SK-N-SH (cell line): ENCODE measurements at regions not wholly inside any gene's neighbourhood (a gene's known extent, or its start where the extent isn't known, plus 50 kb on each side); places are given as distances from the start of the nearest gene placed in this dataset.

Experiments
- CTCF ChIA-PET: fragments of 300-600, 350-600 bp; formaldehyde crosslinking; extraction: SDS; loops from one replicate; lab custom pipeline; 2021; lab: Yijun Ruan, JAX
- POLR2A ChIA-PET: fragments of 350-600 bp; sonication (Branson Sonifier 250); formaldehyde crosslinking; extraction: SDS; loops from one replicate; lab custom pipeline; 2020; ENCODE audit warnings: antibody characterized with exemption, inconsistent platforms; lab: Yijun Ruan, JAX
- DNase-seq: peaks from one replicate; pipeline ENCODE4 v3.0.0; 2012
- H2AFZ ChIP-seq: fragments of 200-600 bp; sonication (generic); 2 replicates; pipeline ENCODE4 v1.8.1; 2016; ENCODE audit warnings: antibody characterized with exemption, mild to moderate bottlenecking, low read depth
- H3F3A ChIP-seq: fragments of 200-600 bp; sonication (generic); replicated peaks from 2 replicates; pipeline ENCODE3; 2016; ENCODE audit warnings: antibody characterized with exemption, mild to moderate bottlenecking; ENCODE audit not compliant: insufficient read depth
- H3K27ac ChIP-seq, 2 experiments: fragments of 200-500 bp in 1 of 2; fragments of 200-600 bp in 1 of 2; sonication (Bioruptor generic) in 1 of 2; sonication (generic), shearing (Covaris generic) in 1 of 2; 2 replicates each; pipeline versions ENCODE4 v1.5.1 to v1.6.1; 2014 to 2016; ENCODE audit warnings: low read depth in 2 of 2, inconsistent platforms in 1 of 2, low read length in 1 of 2, mild to moderate bottlenecking in 1 of 2, mixed read lengths in 1 of 2
- H3K27me3 ChIP-seq: fragments of 200-600 bp; sonication (generic), shearing (Covaris generic); 2 replicates; pipeline ENCODE4 v1.6.1; 2016; ENCODE audit warnings: mixed run types; ENCODE audit not compliant: insufficient read depth
- H3K36me3 ChIP-seq, 2 experiments: fragments of 200-500 bp in 1 of 2; fragments of 200-600 bp in 1 of 2; sonication (Bioruptor generic) in 1 of 2; sonication (generic) in 1 of 2; replicated peaks in 1 of 2; 2 replicates each; pipeline versions ENCODE3 to v1.5.1; 2014 to 2016; ENCODE audit warnings: low read length in 1 of 2, mild to moderate bottlenecking in 1 of 2; ENCODE audit not compliant: insufficient read depth in 2 of 2, control insufficient read depth in 1 of 2
- H3K4me1 ChIP-seq, 2 experiments: fragments of 200-500 bp in 1 of 2; fragments of 200-600 bp in 1 of 2; sonication (Bioruptor generic) in 1 of 2; sonication (generic), shearing (Covaris generic) in 1 of 2; 2 replicates each; pipeline versions ENCODE4 v1.5.1 to v1.6.1; 2014 to 2016; ENCODE audit warnings: low read depth in 1 of 2, low read length in 1 of 2, mixed run types in 1 of 2; ENCODE audit not compliant: insufficient read depth in 2 of 2, control insufficient read depth in 1 of 2
- H3K4me2 ChIP-seq: fragments of 200-600 bp; sonication (generic), shearing (Covaris generic); 2 replicates; pipeline ENCODE4 v1.6.1; 2017; ENCODE audit warnings: mixed run types
- H3K4me3 ChIP-seq, 2 experiments: fragments of 200-500 bp in 1 of 2; fragments of 200-600 bp in 1 of 2; sonication (Bioruptor generic) in 1 of 2; sonication (generic), shearing (Covaris generic) in 1 of 2; 2 replicates each; pipeline versions ENCODE4 v1.5.1 to v1.8.1; 2014 to 2016; ENCODE audit warnings: low read depth in 2 of 2, inconsistent platforms in 1 of 2, low read length in 1 of 2, mild to moderate bottlenecking in 1 of 2, mixed read lengths in 1 of 2, moderate library complexity in 1 of 2
- H3K79me2 ChIP-seq: fragments of 200-600 bp; sonication (generic); 2 replicates; pipeline ENCODE4 v1.8.1; 2017; ENCODE audit warnings: mild to moderate bottlenecking; ENCODE audit not compliant: insufficient read depth
- H3K9ac ChIP-seq: fragments of 200-600 bp; sonication (generic); 2 replicates; pipeline ENCODE4 v1.6.1; 2017; ENCODE audit warnings: mixed run types
- H3K9me2 ChIP-seq: fragments of 200-600 bp; sonication (generic); 2 replicates; pipeline ENCODE4 v1.6.1; 2017; ENCODE audit warnings: mixed run types
- H3K9me3 ChIP-seq: fragments of 200-600 bp; sonication (generic); 2 replicates; pipeline ENCODE4 v1.6.1; 2017; ENCODE audit warnings: mixed run types, mild to moderate bottlenecking, moderate library complexity
- H4K20me1 ChIP-seq: fragments of 200-600 bp; sonication (generic); 2 replicates; pipeline ENCODE4 v1.6.1; 2017; ENCODE audit warnings: mild to moderate bottlenecking, mixed run types; ENCODE audit not compliant: insufficient read depth
- EP300 ChIP-seq, 2 experiments: IDR thresholded peaks; 2 replicates each; pipeline versions ENCODE4 v1.4.0 to v1.6.1; 2012; ENCODE audit warnings: borderline replicate concordance in 1 of 2, low read depth in 1 of 2, low read length in 1 of 2
- EZH2phosphoT487 ChIP-seq: fragments of 200-600 bp; sonication (generic); IDR thresholded peaks from 2 replicates; pipeline ENCODE4 v1.6.1; 2017; ENCODE audit warnings: low read depth, mixed run types, mild to moderate bottlenecking, antibody characterized with exemption, moderate library complexity, borderline replicate concordance
- FOXJ3 ChIP-seq: sonication (generic); formaldehyde crosslinking; IDR thresholded peaks from 2 replicates; pipeline ENCODE4 v1.5.1; 2020; ENCODE audit warnings: mild to moderate bottlenecking, missing genetic modification reagents
- MEF2A ChIP-seq: IDR thresholded peaks from 2 replicates; pipeline ENCODE4 v1.4.0; 2012; ENCODE audit warnings: low read depth, borderline replicate concordance
- NFIC ChIP-seq: IDR thresholded peaks from 2 replicates; pipeline ENCODE4 v1.4.0; 2012; ENCODE audit warnings: borderline replicate concordance
- NRF1 ChIP-seq: IDR thresholded peaks from 2 replicates; pipeline ENCODE4 v1.6.1; 2012; ENCODE audit warnings: low read depth, mild to moderate bottlenecking, low read length
- RCOR1 ChIP-seq: fragments of 150-350 bp; IDR thresholded peaks from 2 replicates; pipeline ENCODE4 v1.6.1; 2017; ENCODE audit warnings: antibody characterized with exemption, low read length
- RFX5 ChIP-seq: IDR thresholded peaks from 2 replicates; pipeline ENCODE4 v1.6.1; 2012; ENCODE audit warnings: mild to moderate bottlenecking, improper control_type of control experiment, low read length
- TCF12 ChIP-seq: IDR thresholded peaks from 2 replicates; pipeline ENCODE4 v1.4.0; 2012
- WGBS: methylation state at CpG from one replicate; pipeline ENCODE4 v1.1.6; 2017; ENCODE audit warnings: low lambda C conversion rate; 5-methylcytosine and 5-hydroxymethylcytosine counted together
- TF ChIP-seq, protein P1 (sequence below): fragments of 150-350 bp; IDR thresholded peaks from 2 replicates; pipeline ENCODE4 v1.6.1; 2016; ENCODE audit warnings: mild to moderate bottlenecking, low read depth, low read length
- TF ChIP-seq, protein P2 (sequence below): IDR thresholded peaks from 2 replicates; pipeline ENCODE4 v1.4.0; 2012; ENCODE audit warnings: low read depth
- TF ChIP-seq, protein P3 (sequence below): IDR thresholded peaks from 2 replicates; pipeline ENCODE4 v1.6.1; 2012; ENCODE audit warnings: mild to moderate bottlenecking, low read depth, low read length, moderate library complexity

DNA sequence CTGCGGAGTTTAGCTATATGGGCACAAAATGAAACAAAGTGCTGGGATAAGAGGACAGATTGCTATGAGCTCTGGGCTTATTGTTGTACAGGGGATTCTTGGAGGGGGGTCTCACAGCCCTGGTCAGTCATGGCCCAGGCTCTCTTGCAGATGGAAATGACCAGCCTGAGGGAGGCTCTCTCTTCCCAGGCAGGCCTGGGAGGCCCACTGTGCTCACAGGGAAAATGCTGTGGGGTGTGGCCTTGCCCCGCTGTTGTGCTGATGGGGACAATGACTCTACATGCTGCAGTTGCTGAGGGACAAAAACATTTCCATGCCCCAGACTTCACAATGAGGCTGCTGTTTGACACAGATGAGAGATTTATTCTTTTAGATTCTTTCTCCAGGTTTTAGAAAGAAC, 202.2 kb downstream of the KLF13 start:
- TF ChIP-seq TCF12, result no peak
- TF ChIP-seq EZH2phosphoT487, result no peak
- TF ChIP-seq NRF1, result no peak
- TF ChIP-seq, protein P1, sequence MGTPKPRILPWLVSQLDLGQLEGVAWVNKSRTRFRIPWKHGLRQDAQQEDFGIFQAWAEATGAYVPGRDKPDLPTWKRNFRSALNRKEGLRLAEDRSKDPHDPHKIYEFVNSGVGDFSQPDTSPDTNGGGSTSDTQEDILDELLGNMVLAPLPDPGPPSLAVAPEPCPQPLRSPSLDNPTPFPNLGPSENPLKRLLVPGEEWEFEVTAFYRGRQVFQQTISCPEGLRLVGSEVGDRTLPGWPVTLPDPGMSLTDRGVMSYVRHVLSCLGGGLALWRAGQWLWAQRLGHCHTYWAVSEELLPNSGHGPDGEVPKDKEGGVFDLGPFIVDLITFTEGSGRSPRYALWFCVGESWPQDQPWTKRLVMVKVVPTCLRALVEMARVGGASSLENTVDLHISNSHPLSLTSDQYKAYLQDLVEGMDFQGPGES, result no peak
- no peak for TF ChIP-seq NFIC
- no peak for TF ChIP-seq RCOR1
- no peak for TF ChIP-seq FOXJ3 (CRISPR knock-in tag)
- no peak for TF ChIP-seq RFX5
- TF ChIP-seq, protein P2, sequence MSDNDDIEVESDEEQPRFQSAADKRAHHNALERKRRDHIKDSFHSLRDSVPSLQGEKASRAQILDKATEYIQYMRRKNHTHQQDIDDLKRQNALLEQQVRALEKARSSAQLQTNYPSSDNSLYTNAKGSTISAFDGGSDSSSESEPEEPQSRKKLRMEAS, result no peak
- TF ChIP-seq MEF2A, result no peak
- TF ChIP-seq, protein P3, sequence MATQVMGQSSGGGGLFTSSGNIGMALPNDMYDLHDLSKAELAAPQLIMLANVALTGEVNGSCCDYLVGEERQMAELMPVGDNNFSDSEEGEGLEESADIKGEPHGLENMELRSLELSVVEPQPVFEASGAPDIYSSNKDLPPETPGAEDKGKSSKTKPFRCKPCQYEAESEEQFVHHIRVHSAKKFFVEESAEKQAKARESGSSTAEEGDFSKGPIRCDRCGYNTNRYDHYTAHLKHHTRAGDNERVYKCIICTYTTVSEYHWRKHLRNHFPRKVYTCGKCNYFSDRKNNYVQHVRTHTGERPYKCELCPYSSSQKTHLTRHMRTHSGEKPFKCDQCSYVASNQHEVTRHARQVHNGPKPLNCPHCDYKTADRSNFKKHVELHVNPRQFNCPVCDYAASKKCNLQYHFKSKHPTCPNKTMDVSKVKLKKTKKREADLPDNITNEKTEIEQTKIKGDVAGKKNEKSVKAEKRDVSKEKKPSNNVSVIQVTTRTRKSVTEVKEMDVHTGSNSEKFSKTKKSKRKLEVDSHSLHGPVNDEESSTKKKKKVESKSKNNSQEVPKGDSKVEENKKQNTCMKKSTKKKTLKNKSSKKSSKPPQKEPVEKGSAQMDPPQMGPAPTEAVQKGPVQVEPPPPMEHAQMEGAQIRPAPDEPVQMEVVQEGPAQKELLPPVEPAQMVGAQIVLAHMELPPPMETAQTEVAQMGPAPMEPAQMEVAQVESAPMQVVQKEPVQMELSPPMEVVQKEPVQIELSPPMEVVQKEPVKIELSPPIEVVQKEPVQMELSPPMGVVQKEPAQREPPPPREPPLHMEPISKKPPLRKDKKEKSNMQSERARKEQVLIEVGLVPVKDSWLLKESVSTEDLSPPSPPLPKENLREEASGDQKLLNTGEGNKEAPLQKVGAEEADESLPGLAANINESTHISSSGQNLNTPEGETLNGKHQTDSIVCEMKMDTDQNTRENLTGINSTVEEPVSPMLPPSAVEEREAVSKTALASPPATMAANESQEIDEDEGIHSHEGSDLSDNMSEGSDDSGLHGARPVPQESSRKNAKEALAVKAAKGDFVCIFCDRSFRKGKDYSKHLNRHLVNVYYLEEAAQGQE, result no peak
- no peak for TF ChIP-seq EP300 (IDR thresholded peaks at IDR 0.05; ENCODE audit: borderline replicate concordance in 1 of 2, low read depth in 1 of 2, low read length in 1 of 2)
- Histone ChIP-seq H3K9me2 (no peaks in the 10 kb centered on the region), H3K4me3 (no peak overlapping the region), H3K9me3 (no peaks in the 10 kb centered on the region), H3K36me3 (no peaks in the 10 kb centered on the region), H3F3A (no peaks in the 10 kb centered on the region), H3K27ac (no peak overlapping the region), H2AFZ (no peak overlapping the region), H3K4me2 (no peak overlapping the region), H3K9ac (no peak overlapping the region), H3K4me1 (no peaks in the 10 kb centered on the region), H3K27me3 (no peaks in the 10 kb centered on the region), H3K79me2 (no peaks in the 10 kb centered on the region), H4K20me1 (no peaks in the 10 kb centered on the region)
- no peak for DNase-seq
- CTCF ChIA-PET, result no interaction called here
- POLR2A ChIA-PET, result no interaction called here
- WGBS, result 38% methylated on average over 1 of the region's 2 CpGs
